Mucosa of rectum (tissue), 2 donors: ENCODE measurements at regions not wholly inside any gene's neighbourhood (a gene's known extent, or its start where the extent isn't known, plus 50 kb on each side); places are given as distances from the start of the nearest gene placed in this dataset.

Experiments
- H3K27ac ChIP-seq, 2 donors: one replicate each; pipeline ENCODE4 v1.7.0; 2013; ENCODE audit warnings: inconsistent platforms in 2 of 2, low read depth in 2 of 2, low read length in 2 of 2
- H3K27me3 ChIP-seq, 2 donors: one replicate each; pipeline ENCODE4 v1.7.0; 2013; ENCODE audit warnings: low read length in 2 of 2; ENCODE audit not compliant: control insufficient read depth in 2 of 2, insufficient read depth in 2 of 2
- H3K36me3 ChIP-seq, 2 donors: one replicate each; pipeline ENCODE4 v1.7.0; 2013; ENCODE audit warnings: low read length in 2 of 2; ENCODE audit not compliant: control insufficient read depth in 2 of 2, insufficient read depth in 2 of 2
- H3K4me1 ChIP-seq, 2 donors: one replicate each; pipeline ENCODE4 v1.7.0; 2013; ENCODE audit warnings: low read length in 2 of 2, mild to moderate bottlenecking in 1 of 2; ENCODE audit not compliant: control insufficient read depth in 2 of 2, insufficient read depth in 2 of 2
- H3K4me3 ChIP-seq, 2 donors: one replicate each; pipeline ENCODE4 v1.7.0; 2013; ENCODE audit warnings: low read length in 2 of 2
- H3K9ac ChIP-seq, 2 donors: one replicate each; pipeline ENCODE4 v1.7.0; 2013; ENCODE audit warnings: low read length in 2 of 2, low read depth in 1 of 2, mild to moderate bottlenecking in 1 of 2
- H3K9me3 ChIP-seq, 2 donors: one replicate each; pipeline ENCODE4 v1.7.0; 2013; ENCODE audit warnings: low read length in 2 of 2; ENCODE audit not compliant: control insufficient read depth in 2 of 2
- donor health status: healthy.
- donor health status: Normal muscosa, but diverticular disease.

DNA sequence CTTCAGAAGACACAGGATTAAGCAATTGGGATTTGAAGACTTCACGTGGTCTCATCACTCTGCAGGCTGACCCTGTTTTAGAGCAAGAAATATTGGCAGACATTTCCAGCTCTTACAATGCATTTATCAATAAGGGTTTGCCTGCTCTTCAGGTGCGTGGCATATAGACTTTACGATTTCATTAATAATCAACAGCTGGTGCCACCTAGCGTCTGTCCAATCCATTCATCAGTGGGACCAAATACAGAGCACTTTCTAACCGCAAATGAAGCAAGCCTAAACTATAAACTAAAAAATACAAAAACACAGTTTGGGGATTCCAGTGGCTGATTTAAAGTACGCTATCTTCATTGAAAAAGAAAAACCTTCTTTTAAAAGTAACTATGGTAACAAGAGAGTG lies 125.4 kb upstream of the DMD start:
- no peak overlapping the region for H3K27ac ChIP-seq
- H3K9me3 ChIP-seq: no peaks in the 10 kb centered on the region
- no peaks in the 10 kb centered on the region for H3K4me1 ChIP-seq
- no peaks in the 10 kb centered on the region for H3K27me3 ChIP-seq
- H3K9ac ChIP-seq: no peak overlapping the region
- no peaks in the 10 kb centered on the region for H3K36me3 ChIP-seq
- H3K4me3 ChIP-seq: no peak overlapping the region

DNA sequence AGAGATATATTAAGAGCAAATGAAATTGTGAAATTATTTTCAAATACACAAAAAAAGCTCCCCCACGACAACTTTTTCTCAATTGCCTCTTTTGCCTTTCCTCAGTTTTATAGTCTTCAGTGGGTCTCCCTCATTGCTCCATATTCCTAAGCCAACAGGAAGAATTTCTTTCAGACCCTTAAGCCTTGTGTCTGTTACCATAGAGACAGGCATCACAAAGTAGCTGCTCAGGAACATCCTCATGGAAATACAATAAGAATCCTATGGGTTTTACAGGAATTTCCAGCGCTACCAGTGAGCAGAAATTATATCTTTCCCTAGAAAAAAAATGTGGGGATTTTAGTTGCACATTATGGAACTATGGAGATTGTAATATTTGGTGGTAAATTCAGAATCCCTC lies 121.9 kb upstream of the DMD start:
- H3K36me3 ChIP-seq: no peaks in the 10 kb centered on the region
- no peaks in the 10 kb centered on the region for H3K27me3 ChIP-seq
- H3K9ac ChIP-seq: no peak overlapping the region
- no peak overlapping the region for H3K27ac ChIP-seq
- no peaks in the 10 kb centered on the region for H3K9me3 ChIP-seq
- H3K4me1 ChIP-seq: no peaks in the 10 kb centered on the region
- H3K4me3 ChIP-seq: no peak overlapping the region

DNA sequence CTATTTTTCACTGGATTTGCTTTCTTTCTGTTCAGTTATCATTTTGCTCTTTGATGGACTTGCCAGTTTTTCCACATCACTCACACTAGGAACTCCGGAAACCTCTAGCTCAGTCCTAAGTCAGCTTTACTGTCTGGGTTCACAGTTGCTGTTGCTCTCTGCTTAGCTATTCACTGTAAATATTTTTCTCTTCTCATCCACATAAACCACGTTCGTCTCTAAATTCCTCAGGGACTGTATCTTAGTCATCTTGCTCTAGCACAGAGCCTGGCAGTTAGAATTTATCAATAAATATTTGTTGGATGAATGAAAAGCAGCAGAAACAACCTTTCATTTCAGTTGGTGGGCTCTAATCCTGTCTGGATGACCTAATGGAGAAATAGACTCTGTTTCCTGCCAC lies 119.4 kb upstream of the DMD start:
- no peaks in the 10 kb centered on the region for H3K4me1 ChIP-seq
- H3K36me3 ChIP-seq: no peaks in the 10 kb centered on the region
- H3K27me3 ChIP-seq: no peaks in the 10 kb centered on the region
- H3K27ac ChIP-seq: no peak overlapping the region
- H3K4me3 ChIP-seq: no peak overlapping the region
- no peak overlapping the region for H3K9ac ChIP-seq
- no peaks in the 10 kb centered on the region for H3K9me3 ChIP-seq

DNA sequence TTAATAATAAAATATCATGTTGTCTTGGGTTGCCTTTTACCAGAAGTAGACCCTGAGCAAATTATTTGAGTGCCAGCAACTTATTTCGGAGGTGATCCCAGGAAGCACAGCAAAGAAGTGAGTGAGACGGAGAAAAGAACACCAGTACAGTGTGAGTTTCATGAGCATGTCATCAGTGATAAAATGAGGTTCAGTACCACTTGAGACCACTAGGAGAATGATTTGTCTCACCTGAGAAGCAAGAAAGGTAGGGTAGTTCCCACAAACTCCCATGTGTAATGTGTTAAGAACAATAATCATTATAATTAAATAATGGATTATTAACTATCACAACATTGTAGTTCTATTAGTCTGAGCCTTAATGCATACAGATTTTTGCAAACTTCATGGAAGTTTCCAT lies 112.8 kb upstream of the DMD start:
- Histone ChIP-seq H3K27ac (no peak overlapping the region), H3K4me1 (no peaks in the 10 kb centered on the region), H3K36me3 (no peaks in the 10 kb centered on the region), H3K9me3 (peaks cover 0 to 2% of the 10 kb centered on the region in 2 donors), H3K4me3 (no peak overlapping the region), H3K27me3 (no peaks in the 10 kb centered on the region), H3K9ac (no peak overlapping the region)

DNA sequence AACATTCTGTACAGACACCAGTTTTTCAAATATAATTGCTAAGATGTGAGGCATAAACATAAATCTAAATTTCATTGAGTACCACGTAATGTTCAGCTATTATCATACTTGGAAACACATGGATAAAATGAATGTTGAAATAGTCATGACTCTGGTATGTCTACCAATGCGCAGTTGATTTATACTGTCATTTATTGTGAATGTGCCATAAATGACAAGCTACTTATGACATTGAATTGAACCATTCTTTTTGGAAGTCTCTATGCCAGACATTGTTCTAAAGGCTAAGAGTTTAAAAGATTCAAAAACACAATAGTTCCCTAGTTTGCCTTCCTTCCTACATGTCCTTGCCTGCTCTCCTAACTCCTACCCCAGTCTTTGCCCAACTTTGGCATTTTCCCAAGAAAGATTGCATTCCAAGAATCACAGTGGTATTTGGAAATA lies 96.6 kb upstream of the DMD start:
- Histone ChIP-seq H3K4me3 (no peak overlapping the region), H3K9me3 (no peaks in the 10 kb centered on the region), H3K9ac (no peak overlapping the region), H3K27ac (no peak overlapping the region), H3K27me3 (no peaks in the 10 kb centered on the region), H3K36me3 (no peaks in the 10 kb centered on the region), H3K4me1 (no peaks in the 10 kb centered on the region)

DNA sequence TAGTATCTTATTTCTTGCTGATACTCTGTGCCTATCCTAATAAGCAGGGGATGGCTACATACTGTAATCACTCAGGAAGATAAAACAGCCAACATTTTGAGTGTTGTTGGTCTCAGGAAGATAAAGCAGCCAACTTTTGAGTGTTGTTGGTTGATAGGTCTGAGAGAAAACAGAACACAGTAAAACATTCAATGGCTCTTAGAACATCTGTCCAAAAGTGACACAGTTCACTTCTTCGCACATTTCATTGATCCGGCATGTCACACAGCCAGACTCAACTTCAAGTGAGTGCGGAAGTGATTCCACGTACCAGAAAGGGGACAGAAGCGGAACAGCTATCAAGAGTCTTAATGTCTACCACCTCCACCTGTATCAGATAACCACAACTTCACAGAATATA lies 87.3 kb upstream of the DMD start:
- Histone ChIP-seq H3K27ac (no peak overlapping the region), H3K4me1 (no peaks in the 10 kb centered on the region), H3K9ac (no peak overlapping the region), H3K27me3 (no peaks in the 10 kb centered on the region), H3K9me3 (no peaks in the 10 kb centered on the region), H3K36me3 (no peaks in the 10 kb centered on the region), H3K4me3 (no peak overlapping the region)

DNA sequence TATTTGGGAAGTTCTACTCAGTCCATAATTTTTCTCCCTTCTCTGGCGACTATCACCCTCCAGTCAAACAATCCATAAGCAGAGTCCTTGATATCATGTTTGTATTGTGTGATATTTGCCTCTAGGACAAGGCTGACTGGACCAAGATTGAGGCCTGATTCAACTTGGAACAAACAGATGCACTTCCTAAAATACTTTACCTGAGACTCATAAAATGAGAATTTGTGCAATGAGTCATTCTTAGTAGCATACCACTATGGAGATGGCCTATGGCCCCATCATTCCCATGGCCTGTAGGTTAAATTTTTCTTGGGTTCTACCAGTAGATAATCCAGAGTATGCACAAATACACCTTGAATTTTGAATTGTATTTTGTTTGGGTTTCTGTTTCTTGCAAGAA lies 74.2 kb upstream of the DMD start:
- Histone ChIP-seq H3K27ac (no peak overlapping the region), H3K4me3 (no peak overlapping the region), H3K27me3 (no peaks in the 10 kb centered on the region), H3K36me3 (no peaks in the 10 kb centered on the region), H3K9me3 (no peaks in the 10 kb centered on the region), H3K9ac (no peak overlapping the region), H3K4me1 (no peaks in the 10 kb centered on the region)

DNA sequence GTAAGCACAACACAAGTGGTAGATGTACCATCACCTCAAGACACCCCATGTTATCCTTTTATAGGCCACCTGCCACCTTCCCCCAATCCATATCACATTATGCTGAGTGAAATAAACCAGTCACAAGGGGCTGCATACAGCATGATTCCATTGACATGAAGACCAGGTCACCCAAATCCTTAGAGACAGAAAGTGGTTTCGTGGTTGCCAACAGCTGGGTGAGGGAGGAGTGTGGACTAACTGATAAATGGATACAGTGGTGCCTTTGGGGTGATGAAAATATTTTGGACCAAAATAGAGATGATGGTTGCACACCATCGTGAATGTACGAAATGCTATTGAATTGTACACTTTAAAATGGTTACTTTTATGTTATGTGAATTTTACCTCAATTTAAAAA lies 65.7 kb upstream of the DMD start:
- Histone ChIP-seq H3K27me3 (no peaks in the 10 kb centered on the region), H3K4me1 (no peaks in the 10 kb centered on the region), H3K36me3 (no peaks in the 10 kb centered on the region), H3K9ac (no peak overlapping the region), H3K27ac (no peak overlapping the region), H3K4me3 (no peak overlapping the region), H3K9me3 (no peaks in the 10 kb centered on the region)

DNA sequence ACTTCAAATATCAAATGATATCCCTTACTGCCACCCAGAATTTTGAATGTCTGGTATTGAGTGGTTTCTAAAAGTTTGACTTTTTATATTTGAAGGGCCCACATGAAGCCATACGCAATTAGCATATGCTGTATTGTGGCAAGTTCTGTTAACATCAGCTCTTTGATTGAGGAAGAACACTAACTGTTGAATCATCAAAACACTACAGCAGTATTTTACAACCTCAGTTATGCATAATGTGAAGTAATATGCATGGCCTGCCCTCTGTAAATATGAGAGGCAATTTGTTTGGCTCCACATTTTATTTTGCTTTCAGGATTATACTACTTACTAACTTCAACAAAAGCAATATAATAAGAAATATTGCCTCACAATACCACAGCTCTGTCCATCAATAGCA lies 62.2 kb upstream of the DMD start:
- no peaks in the 10 kb centered on the region for H3K4me1 ChIP-seq
- H3K9me3 ChIP-seq: no peaks in the 10 kb centered on the region
- H3K27ac ChIP-seq: no peak overlapping the region
- no peaks in the 10 kb centered on the region for H3K36me3 ChIP-seq
- H3K27me3 ChIP-seq: no peaks in the 10 kb centered on the region
- H3K4me3 ChIP-seq: no peak overlapping the region
- no peak overlapping the region for H3K9ac ChIP-seq

DNA sequence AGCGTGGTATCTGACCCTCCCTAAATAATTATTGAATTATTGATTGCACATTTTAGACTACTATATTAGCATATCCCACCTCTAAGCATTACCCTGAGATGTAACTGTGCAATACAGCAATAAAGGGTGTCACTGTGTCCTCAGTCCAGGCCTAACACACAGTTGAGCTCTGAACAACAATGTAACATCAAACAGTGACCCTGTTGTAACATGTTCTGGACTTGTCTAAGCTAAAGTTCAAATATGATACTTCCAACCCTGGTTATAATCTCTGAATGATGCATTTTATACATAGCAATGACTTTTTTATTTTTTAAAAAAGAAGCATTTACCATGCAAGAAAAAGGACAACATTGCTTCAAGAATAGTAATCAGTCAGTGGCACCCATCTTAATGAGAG lies 61.6 kb upstream of the DMD start:
- no peak overlapping the region for H3K27ac ChIP-seq
- H3K4me3 ChIP-seq: no peak overlapping the region
- no peaks in the 10 kb centered on the region for H3K4me1 ChIP-seq
- no peaks in the 10 kb centered on the region for H3K9me3 ChIP-seq
- no peak overlapping the region for H3K9ac ChIP-seq
- no peaks in the 10 kb centered on the region for H3K36me3 ChIP-seq
- H3K27me3 ChIP-seq: no peaks in the 10 kb centered on the region
